Astrocyte of the cerebellum (primary cell): ENCODE measurements at regions not wholly inside any gene's neighbourhood (a gene's known extent, or its start where the extent isn't known, plus 50 kb on each side); places are given as distances from the start of the nearest gene placed in this dataset.
"Not testable (repeated sequence)": the region's sequence is repeated elsewhere in the genome, so short reads cannot be mapped to it uniquely, and the experiment has no call there.

ENCODE experiments used
- DNase-seq: peaks from one replicate; pipeline ENCODE4 v3.0.0-alpha.2; 2011; ENCODE audit warnings: low read depth
- H3K4me3 ChIP-seq: 2 replicates; pipeline ENCODE4 v1.5.1; 2011; ENCODE audit warnings: mild to moderate bottlenecking, low read depth, low read length, moderate library complexity
- CTCF ChIP-seq: IDR thresholded peaks from 2 replicates; pipeline ENCODE4 v1.5.1; 2012; ENCODE audit warnings: low read length, low read depth, moderate library complexity, mild to moderate bottlenecking; ENCODE audit errors: missing control alignments
- in situ Hi-C: cut with HindIII; loops from 2 replicates; pipeline ENCODE4 v1.10.0; 2017; ENCODE audit warnings: low sequenced_read_pairs

- in situ Hi-C loops: no loop called here
- TF ChIP-seq CTCF: no peak
- DNase-seq: no peak
- no peak overlapping the region for H3K4me3 ChIP-seq
Observed at GRCh38 chr14:24706351-24706750, 72.4 kb upstream of the GZMB start.

- no peak overlapping the region for H3K4me3 ChIP-seq
- DNase-seq: no peak
- in situ Hi-C loops: no loop called here
- no peak for TF ChIP-seq CTCF
Observed at GRCh38 chr14:24705840-24706239, 71.8 kb upstream of the GZMB start.

GRCh38 chr14:24701062-24701461 is 67.1 kb upstream of the GZMB start:
- in situ Hi-C loops: no loop called here

GRCh38 chr14:24700511-24700910 is 66.5 kb upstream of the GZMB start:
- in situ Hi-C loops: no loop called here
- TF ChIP-seq CTCF: no peak
- no peak overlapping the region for H3K4me3 ChIP-seq
- no peak for DNase-seq

More at GRCh38 chr14:24701062-24701461, 67.1 kb upstream of the GZMB start:
- DNase-seq: no peak
- TF ChIP-seq CTCF: no peak
- no peak overlapping the region for H3K4me3 ChIP-seq

GRCh38 chr14:24699052-24699451 is 65.1 kb upstream of the GZMB start:
- TF ChIP-seq CTCF: no peak
- no peak for DNase-seq
- no peak overlapping the region for H3K4me3 ChIP-seq
- in situ Hi-C loops: no loop called here

- H3K4me3 ChIP-seq, in situ Hi-C loops, DNase-seq: not testable (repeated sequence)
Observed at GRCh38 chr14:24696280-24696920, 62.4 kb upstream of the GZMB start.

- no peak for TF ChIP-seq CTCF
- no peak for DNase-seq
- no peak overlapping the region for H3K4me3 ChIP-seq
- in situ Hi-C loops: no loop called here
Observed at GRCh38 chr14:24695265-24696241, 61.6 kb upstream of the GZMB start.
